ENCODE measurements at regions not wholly inside any gene's neighbourhood (a gene's known extent, or its start where the extent isn't known, plus 50 kb on each side); places are given as distances from the start of the nearest gene placed in this dataset.
"Not testable (repeated sequence)": the region's sequence is repeated elsewhere in the genome, so short reads cannot be mapped to it uniquely, and the experiment has no call there.

DNA sequence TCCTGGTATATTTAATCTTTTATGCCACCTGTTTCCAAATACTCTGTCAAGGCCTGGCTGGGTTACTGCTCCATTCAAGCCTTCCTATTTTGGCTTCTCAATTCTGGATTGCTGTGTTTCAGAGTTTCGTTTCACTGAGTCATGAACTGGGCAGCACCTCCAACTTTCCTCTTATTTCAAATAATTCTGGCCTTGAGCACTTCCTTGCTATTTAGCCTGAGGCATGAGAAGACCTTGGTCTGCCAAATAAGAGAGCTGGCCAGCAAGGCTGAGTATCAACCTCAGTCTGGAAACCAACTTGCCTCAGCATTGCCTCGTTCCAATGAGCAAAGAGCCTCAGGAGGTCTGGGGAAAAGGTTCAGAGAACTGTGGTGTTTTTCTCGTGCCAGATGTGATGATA, 66.6 kb downstream of the TNFAIP3 start:
- DNase-seq (ENCODE audit: low spot score): no peak

DNA sequence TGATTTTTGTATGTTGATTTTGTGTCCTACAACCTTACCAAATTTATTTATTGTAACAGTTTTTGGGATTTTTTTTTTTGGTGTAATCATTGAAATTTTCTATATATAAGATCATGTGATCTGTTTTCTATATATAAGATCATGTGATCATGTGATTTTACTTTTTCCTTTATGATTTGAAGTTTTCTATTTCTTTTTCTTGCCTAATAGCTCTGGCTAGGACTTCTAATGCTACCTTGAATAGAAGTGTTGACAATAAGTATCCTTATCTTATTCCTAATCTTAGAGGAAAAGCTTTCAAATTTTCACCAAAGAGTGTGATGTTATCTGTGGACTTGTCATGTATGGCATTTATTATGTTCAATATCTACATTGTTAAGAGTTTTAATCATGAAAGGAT, 69.7 kb downstream of the TNFAIP3 start:
- DNase-seq (ENCODE audit: low spot score): no peak

GRCh38 chr6:137937834-137938233, 70.8 kb downstream of the TNFAIP3 start:
- DNase-seq (ENCODE audit: low spot score): no peak

GRCh38 chr6:137938770-137939379, 71.8 kb downstream of the TNFAIP3 start:
- no peak for DNase-seq (ENCODE audit: low spot score)

- DNase-seq (ENCODE audit: low spot score): no peak
These were observed 74.9 kb downstream of the TNFAIP3 start for GRCh38 chr6:137941995-137942394.

DNA sequence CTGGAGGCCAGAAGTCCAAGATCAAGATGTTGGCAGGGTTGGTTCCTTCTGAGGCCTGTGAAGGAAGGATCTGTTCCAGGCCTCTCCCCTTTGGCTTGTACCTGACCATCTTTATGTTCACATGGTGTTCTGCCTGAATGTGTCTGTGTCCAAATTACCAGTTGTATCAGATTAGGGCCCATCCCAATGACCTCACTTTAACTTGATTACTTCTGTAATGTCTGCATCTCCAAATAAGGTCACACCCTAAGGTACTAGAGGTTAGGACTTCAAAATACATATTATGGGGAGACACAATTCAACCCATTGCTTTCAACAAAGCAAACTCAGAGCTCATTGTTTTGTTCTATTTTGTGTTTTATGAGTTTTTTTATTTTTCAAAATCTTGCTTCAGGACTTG, 75.7 kb downstream of the TNFAIP3 start:
- DNase-seq (ENCODE audit: low spot score): no peak

GRCh38 chr6:137944381-137944780, 77.3 kb downstream of the TNFAIP3 start:
- not testable (repeated sequence) for DNase-seq (ENCODE audit: low spot score)

DNA sequence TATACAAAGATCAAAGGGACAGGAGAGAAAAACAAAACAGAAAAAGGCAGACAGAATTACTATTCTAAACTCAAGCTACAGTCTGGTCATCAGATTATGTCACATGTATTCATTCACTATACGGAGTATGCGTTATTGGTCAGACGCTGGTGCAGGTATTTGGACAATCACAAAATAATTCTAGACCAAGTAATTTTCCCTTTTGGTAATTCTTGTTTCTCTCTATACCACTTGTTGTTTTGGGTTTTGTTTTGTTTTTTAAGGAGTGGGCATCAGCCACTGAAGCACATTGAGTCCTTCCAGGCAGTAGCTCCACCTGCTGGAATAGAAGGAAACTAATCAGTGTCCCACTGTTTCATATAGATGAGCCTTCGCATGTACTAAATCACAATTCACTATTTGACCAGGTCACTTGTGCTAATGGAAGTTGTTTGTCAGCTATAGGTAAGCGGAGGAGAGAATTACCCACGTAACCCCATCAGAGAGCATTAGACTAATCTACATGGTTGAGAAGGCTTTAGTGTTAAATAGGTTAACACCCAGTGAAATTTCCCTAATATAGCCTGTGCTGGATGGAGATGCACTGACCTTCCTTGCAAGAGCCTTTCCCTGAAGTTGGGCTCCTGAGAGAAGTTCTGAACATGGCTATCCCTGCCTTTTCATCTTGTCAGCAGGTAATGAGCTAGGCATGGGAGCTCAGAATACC, 77.9 kb downstream of the TNFAIP3 start:
- peak; percentile 57 for DNase-seq (ENCODE audit: low spot score)

DNA sequence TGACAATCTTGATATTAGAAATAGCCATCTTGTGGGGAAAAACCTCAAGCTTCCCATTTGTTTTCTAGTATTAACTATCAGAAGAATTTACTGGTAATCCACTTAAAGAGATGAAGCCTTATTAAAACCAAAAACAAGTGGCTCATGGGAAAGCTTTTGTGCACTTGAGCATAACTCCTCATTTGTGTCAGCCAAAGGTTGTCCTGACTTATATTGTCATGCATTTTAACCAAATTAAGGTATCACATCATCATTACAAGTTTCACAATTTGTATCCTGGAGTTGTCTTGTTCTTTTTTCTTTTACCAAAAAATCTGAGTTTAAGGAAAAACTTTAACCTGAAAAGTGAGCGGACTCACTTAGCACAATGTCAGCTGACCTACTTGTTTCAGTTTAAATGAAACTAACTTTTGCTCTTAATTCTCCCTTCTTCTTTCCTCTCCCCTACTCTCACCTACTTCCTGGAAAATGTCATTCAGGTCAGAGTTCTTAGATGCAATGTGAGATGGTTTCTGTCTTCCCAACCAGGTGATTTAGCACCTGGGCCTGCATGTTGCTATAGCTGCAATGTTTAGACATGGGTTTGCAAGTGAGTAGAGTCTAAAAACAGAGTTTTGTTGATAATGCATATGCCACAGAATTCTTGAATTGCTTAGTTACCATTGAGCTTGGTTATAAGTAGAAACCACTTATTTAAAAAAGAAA, 82.8 kb downstream of the TNFAIP3 start:
- peak; percentile 71 for DNase-seq (ENCODE audit: low spot score)

GRCh38 chr6:137950581-137950980, 83.5 kb downstream of the TNFAIP3 start:
- DNase-seq (ENCODE audit: low spot score): no peak

GRCh38 chr6:137951064-137951597, 84.1 kb downstream of the TNFAIP3 start:
- no peak for DNase-seq (ENCODE audit: low spot score)

DNA sequence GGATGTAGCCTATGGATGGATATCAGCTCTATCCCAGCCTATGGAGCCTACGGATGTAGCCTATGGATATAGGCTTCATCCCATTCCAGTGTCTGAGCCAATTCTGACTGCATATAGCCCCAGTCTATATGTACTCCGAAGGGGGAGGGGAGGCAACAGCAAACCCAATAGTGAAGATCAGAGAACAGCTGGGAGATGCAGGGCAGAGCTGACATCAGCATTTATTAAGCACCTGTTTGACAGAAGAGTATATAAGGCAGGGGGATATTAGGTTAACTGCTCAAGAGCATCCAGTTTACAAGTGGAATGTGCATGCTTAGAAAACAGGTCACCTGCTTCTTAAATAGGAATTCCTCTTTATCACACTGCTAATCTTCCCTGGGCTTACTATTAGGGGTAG, 85.2 kb downstream of the TNFAIP3 start:
- DNase-seq (ENCODE audit: low spot score): no peak

- no peak for DNase-seq (ENCODE audit: low spot score)
These were observed 86.7 kb downstream of the TNFAIP3 start for GRCh38 chr6:137953761-137954160.

DNA sequence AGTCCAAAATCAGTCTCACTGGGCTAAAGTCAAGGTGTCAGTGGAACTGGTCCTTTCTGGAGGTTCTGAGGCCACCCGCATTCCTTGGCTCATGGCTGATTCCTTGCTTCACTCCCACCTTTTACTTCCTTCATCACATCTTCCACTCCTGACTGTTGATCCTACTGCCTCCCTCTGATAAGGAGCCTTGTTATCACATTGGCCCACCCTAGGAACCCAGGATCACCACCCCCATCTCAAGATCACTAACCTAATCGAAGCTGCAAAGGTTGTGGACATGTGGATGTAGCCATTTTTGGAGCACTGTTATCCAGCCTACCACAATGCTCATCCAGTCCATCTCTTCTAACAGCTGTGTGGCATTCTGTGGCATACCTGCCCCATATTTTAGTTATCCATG, 87.2 kb downstream of the TNFAIP3 start:
- DNase-seq (ENCODE audit: low spot score): no peak

DNA sequence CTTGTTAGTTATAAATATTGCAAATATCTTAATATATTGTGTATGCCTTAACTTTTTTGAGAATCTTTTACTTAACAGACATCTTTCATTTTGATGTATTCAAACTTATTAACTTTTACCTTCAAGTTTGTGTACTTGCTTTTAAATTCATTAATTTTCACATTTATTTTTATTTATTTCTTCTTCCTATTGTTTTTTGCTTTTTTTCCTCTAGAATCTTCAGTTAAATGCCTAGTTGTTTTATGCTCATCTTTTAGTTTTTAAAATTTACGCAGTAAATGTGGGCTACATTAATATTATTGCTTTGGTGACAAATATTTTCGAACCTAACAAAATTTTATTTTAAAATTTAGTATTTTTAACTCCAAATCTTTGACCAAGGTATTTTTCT, 89.0 kb downstream of the TNFAIP3 start:
- no peak for DNase-seq (ENCODE audit: low spot score)

GRCh38 chr6:137957471-137957870, 90.4 kb downstream of the TNFAIP3 start:
- DNase-seq (ENCODE audit: low spot score): no peak

GRCh38 chr6:137958811-137959565, 91.9 kb downstream of the TNFAIP3 start:
- no peak for DNase-seq (ENCODE audit: low spot score)

GRCh38 chr6:137962725-137963124, 95.7 kb downstream of the TNFAIP3 start:
- no peak for DNase-seq (ENCODE audit: low spot score)

DNA sequence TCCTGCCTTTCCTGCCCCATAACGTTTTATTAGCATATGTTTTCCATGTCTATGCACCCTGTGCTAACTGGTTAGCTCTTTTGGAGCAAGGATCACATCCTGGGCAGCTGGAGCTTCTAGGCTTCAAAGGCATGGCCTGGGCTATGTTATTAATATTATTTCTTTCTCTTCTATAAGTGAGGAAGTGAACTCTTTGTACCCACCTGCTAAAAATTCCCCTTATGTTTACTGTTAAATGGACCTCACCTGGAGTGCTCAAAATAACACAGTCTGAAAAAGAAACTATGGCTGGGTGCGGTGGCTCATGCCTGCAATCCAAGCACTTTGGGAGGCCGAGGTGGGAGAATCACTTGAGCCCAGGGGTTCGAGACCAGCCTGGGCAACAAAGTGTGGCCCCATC, 97.8 kb downstream of the TNFAIP3 start:
- no peak for DNase-seq (ENCODE audit: low spot score)

GRCh38 chr6:137967689-137968454, 100.8 kb downstream of the TNFAIP3 start:
- DNase-seq (ENCODE audit: low spot score): no peak

- no peak for DNase-seq (ENCODE audit: low spot score)
These were observed 101.4 kb downstream of the TNFAIP3 start for GRCh38 chr6:137968455-137968804.

DNA sequence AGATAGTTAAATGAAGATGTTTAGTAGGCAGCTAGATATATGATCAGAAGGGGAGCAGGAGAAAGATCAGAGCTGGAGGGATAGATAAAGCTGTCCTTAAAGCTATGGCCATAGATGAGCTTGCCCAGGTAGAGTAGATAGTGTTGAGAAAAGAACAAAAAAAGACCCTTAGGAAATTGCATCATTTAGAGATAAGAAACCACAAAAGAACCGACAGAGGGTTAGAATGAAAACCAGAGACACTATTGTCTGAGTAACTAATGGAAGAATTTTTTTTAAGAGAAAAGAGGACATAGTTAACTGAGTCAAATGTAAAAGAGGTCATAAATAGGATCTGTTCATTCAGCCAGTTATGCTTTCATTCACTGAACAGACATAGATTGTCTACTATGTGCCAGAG, 101.8 kb downstream of the TNFAIP3 start:
- no peak for DNase-seq (ENCODE audit: low spot score)
